ENCODE measurements at regions not wholly inside any gene's neighbourhood (a gene's known extent, or its start where the extent isn't known, plus 50 kb on each side); places are given as distances from the start of the nearest gene placed in this dataset.
A peak's percentile ranks its signal among the peaks of the same experiment; 100 is the strongest.

GRCh38 chr7:142698429-142698828 is 50.8 kb upstream of the PRSS1 start:
- H3K27me3 Mint-ChIP-seq, result no peaks in the 10 kb centered on the region
- no peak for ATAC-seq (replicated peaks)

GRCh38 chr7:142697270-142697669 is 52.0 kb upstream of the PRSS1 start:
- Mint-ChIP-seq H3K27me3 (no peaks in the 10 kb centered on the region), H3K4me1 (peaks cover 10% of the 10 kb centered on the region), H3K36me3 (ENCODE audit: low read depth) (no peaks in the 10 kb centered on the region), H3K4me3 (peak overlapping the region; percentile 6), H3K27ac (no peak overlapping the region), H3K9me3 (no peaks in the 10 kb centered on the region)
- ATAC-seq (replicated peaks), result peak; percentile 44

More at GRCh38 chr7:142698429-142698828, 50.8 kb upstream of the PRSS1 start:
- Mint-ChIP-seq H3K27ac (no peak overlapping the region), H3K4me3 (no peak overlapping the region), H3K4me1 (peaks cover 15% of the 10 kb centered on the region), H3K9me3 (no peaks in the 10 kb centered on the region), H3K36me3 (ENCODE audit: low read depth) (no peaks in the 10 kb centered on the region)

GRCh38 chr7:142696456-142697179 is 52.7 kb upstream of the PRSS1 start:
- Mint-ChIP-seq H3K4me1 (peaks cover 8% of the 10 kb centered on the region), H3K27me3 (no peaks in the 10 kb centered on the region), H3K36me3 (ENCODE audit: low read depth) (no peaks in the 10 kb centered on the region), H3K4me3 (peak overlapping the region; percentile 6), H3K27ac (no peak overlapping the region), H3K9me3 (no peaks in the 10 kb centered on the region)
- no peak for ATAC-seq (replicated peaks)

GRCh38 chr7:142693911-142694310 is 55.4 kb upstream of the PRSS1 start:
- Mint-ChIP-seq H3K27ac (no peak overlapping the region), H3K4me3 (no peak overlapping the region), H3K36me3 (ENCODE audit: low read depth) (no peaks in the 10 kb centered on the region), H3K9me3 (no peaks in the 10 kb centered on the region), H3K4me1 (peaks cover 4% of the 10 kb centered on the region), H3K27me3 (no peaks in the 10 kb centered on the region)
- peak; percentile 34 for ATAC-seq (replicated peaks)

GRCh38 chr7:142690554-142691182 is 58.6 kb upstream of the PRSS1 start:
- ATAC-seq (replicated peaks), result peak; percentile 49
- peak overlapping the region; percentile 51 for H3K4me3 Mint-ChIP-seq

GRCh38 chr7:142689439-142690120 is 59.7 kb upstream of the PRSS1 start:
- Mint-ChIP-seq H3K9me3 (no peaks in the 10 kb centered on the region), H3K27ac (peak overlapping the region; percentile 84), H3K4me3 (no peak overlapping the region), H3K4me1 (peaks cover 4% of the 10 kb centered on the region), H3K36me3 (ENCODE audit: low read depth) (no peaks in the 10 kb centered on the region), H3K27me3 (no peaks in the 10 kb centered on the region)
- ATAC-seq (replicated peaks), result no peak

More at GRCh38 chr7:142690554-142691182, 58.6 kb upstream of the PRSS1 start:
- Mint-ChIP-seq H3K9me3 (no peaks in the 10 kb centered on the region), H3K4me1 (peaks cover 4% of the 10 kb centered on the region), H3K27ac (peak overlapping the region; percentile 84), H3K27me3 (no peaks in the 10 kb centered on the region), H3K36me3 (ENCODE audit: low read depth) (no peaks in the 10 kb centered on the region)

- no peaks in the 10 kb centered on the region for H3K9me3 Mint-ChIP-seq
- H3K4me1 Mint-ChIP-seq, result peaks cover 4% of the 10 kb centered on the region
- H3K36me3 Mint-ChIP-seq (ENCODE audit: low read depth), result no peaks in the 10 kb centered on the region
- H3K4me3 Mint-ChIP-seq, result no peak overlapping the region
- ATAC-seq (replicated peaks), result no peak
- H3K27me3 Mint-ChIP-seq, result no peaks in the 10 kb centered on the region
- H3K27ac Mint-ChIP-seq, result peak overlapping the region; percentile 56
These were observed 63.3 kb upstream of the PRSS1 start for GRCh38 chr7:142685877-142686508.

GRCh38 chr7:142681314-142682092 is 67.8 kb upstream of the PRSS1 start:
- H3K4me3 Mint-ChIP-seq, result no peak overlapping the region
- ATAC-seq (replicated peaks), result no peak
- H3K4me1 Mint-ChIP-seq, result no peaks in the 10 kb centered on the region
- no peaks in the 10 kb centered on the region for H3K27me3 Mint-ChIP-seq
- no peaks in the 10 kb centered on the region for H3K36me3 Mint-ChIP-seq (ENCODE audit: low read depth)
- H3K9me3 Mint-ChIP-seq, result no peaks in the 10 kb centered on the region
- no peak overlapping the region for H3K27ac Mint-ChIP-seq

GRCh38 chr7:142671506-142671905 is 77.8 kb upstream of the PRSS1 start:
- Mint-ChIP-seq H3K4me3 (peak overlapping the region; percentile 60), H3K27me3 (no peaks in the 10 kb centered on the region), H3K27ac (no peak overlapping the region), H3K4me1 (peaks cover 19% of the 10 kb centered on the region), H3K36me3 (ENCODE audit: low read depth) (no peaks in the 10 kb centered on the region), H3K9me3 (no peaks in the 10 kb centered on the region)
- no peak for ATAC-seq (replicated peaks)

- no peaks in the 10 kb centered on the region for H3K9me3 Mint-ChIP-seq
- H3K4me1 Mint-ChIP-seq, result peaks cover 19% of the 10 kb centered on the region
- H3K27ac Mint-ChIP-seq, result peak overlapping the region; percentile 67
- H3K27me3 Mint-ChIP-seq, result no peaks in the 10 kb centered on the region
- peak overlapping the region; percentile 60 for H3K4me3 Mint-ChIP-seq
- ATAC-seq (replicated peaks), result peak; percentile 52
- H3K36me3 Mint-ChIP-seq (ENCODE audit: low read depth), result no peaks in the 10 kb centered on the region
These were observed 78.8 kb upstream of the PRSS1 start for GRCh38 chr7:142670511-142670910.

GRCh38 chr7:142669074-142669654 is 80.1 kb upstream of the PRSS1 start:
- H3K4me3 Mint-ChIP-seq, result peak overlapping the region; percentile 60
- H3K9me3 Mint-ChIP-seq, result no peaks in the 10 kb centered on the region
- no peaks in the 10 kb centered on the region for H3K36me3 Mint-ChIP-seq (ENCODE audit: low read depth)
- H3K4me1 Mint-ChIP-seq, result peaks cover 19% of the 10 kb centered on the region
- peak overlapping the region; percentile 39 for H3K27ac Mint-ChIP-seq
- peak; percentile 54 for ATAC-seq (replicated peaks)
- H3K27me3 Mint-ChIP-seq, result no peaks in the 10 kb centered on the region

GRCh38 chr7:142668495-142668894 is 80.8 kb upstream of the PRSS1 start:
- no peaks in the 10 kb centered on the region for H3K36me3 Mint-ChIP-seq (ENCODE audit: low read depth)
- no peaks in the 10 kb centered on the region for H3K27me3 Mint-ChIP-seq
- no peaks in the 10 kb centered on the region for H3K9me3 Mint-ChIP-seq
- no peak for ATAC-seq (replicated peaks)
- no peak overlapping the region for H3K27ac Mint-ChIP-seq
- H3K4me3 Mint-ChIP-seq, result no peak overlapping the region
- H3K4me1 Mint-ChIP-seq, result peaks cover 19% of the 10 kb centered on the region

GRCh38 chr7:142657376-142657775 is 91.9 kb upstream of the PRSS1 start:
- ATAC-seq (replicated peaks), result no peak
- no peaks in the 10 kb centered on the region for H3K27me3 Mint-ChIP-seq
- no peaks in the 10 kb centered on the region for H3K9me3 Mint-ChIP-seq
- no peaks in the 10 kb centered on the region for H3K4me1 Mint-ChIP-seq
- no peak overlapping the region for H3K27ac Mint-ChIP-seq
- no peaks in the 10 kb centered on the region for H3K36me3 Mint-ChIP-seq (ENCODE audit: low read depth)
- H3K4me3 Mint-ChIP-seq, result no peak overlapping the region

- no peaks in the 10 kb centered on the region for H3K9me3 Mint-ChIP-seq
- no peaks in the 10 kb centered on the region for H3K4me1 Mint-ChIP-seq
- no peaks in the 10 kb centered on the region for H3K27me3 Mint-ChIP-seq
- H3K27ac Mint-ChIP-seq, result no peak overlapping the region
- no peak for ATAC-seq (replicated peaks)
- H3K4me3 Mint-ChIP-seq, result no peak overlapping the region
- H3K36me3 Mint-ChIP-seq (ENCODE audit: low read depth), result no peaks in the 10 kb centered on the region
These were observed 94.9 kb upstream of the PRSS1 start for GRCh38 chr7:142654398-142654797.
